ENCODE measurements at regions not wholly inside any gene's neighbourhood (a gene's known extent, or its start where the extent isn't known, plus 50 kb on each side); places are given as distances from the start of the nearest gene placed in this dataset.

GRCh38 chr3:141669434-141669833 lies 68.7 kb upstream of the RNF7 start:
- CTCF ChIA-PET = no interaction called here

GRCh38 chr3:141677701-141678100 lies 60.4 kb upstream of the RNF7 start:
- DNase-seq = no peak
- no peak overlapping the region for H3K27ac Mint-ChIP-seq
- ChIA-PET CTCF (no interaction called here), POLR2A (no interaction called here)
- H3K36me3 Mint-ChIP-seq (ENCODE audit: low read depth) = no peaks in the 10 kb centered on the region
- peaks cover 14% of the 10 kb centered on the region for H3K27me3 Mint-ChIP-seq
- H3K4me3 Mint-ChIP-seq = no peak overlapping the region
- no peaks in the 10 kb centered on the region for H3K9me3 Mint-ChIP-seq
- H3K4me1 Mint-ChIP-seq = peaks cover 14% of the 10 kb centered on the region

More at GRCh38 chr3:141669434-141669833, 68.7 kb upstream of the RNF7 start:
- POLR2A ChIA-PET = no interaction called here
- H3K9me3 Mint-ChIP-seq = peaks cover 13% of the 10 kb centered on the region
- DNase-seq = no peak
- H3K36me3 Mint-ChIP-seq (ENCODE audit: low read depth) = peaks cover 4% of the 10 kb centered on the region
- H3K27me3 Mint-ChIP-seq = peaks cover 33% of the 10 kb centered on the region
- H3K27ac Mint-ChIP-seq = no peak overlapping the region
- no peaks in the 10 kb centered on the region for H3K4me1 Mint-ChIP-seq
- H3K4me3 Mint-ChIP-seq = no peak overlapping the region

- H3K27ac Mint-ChIP-seq = no peak overlapping the region
- peaks cover 14% of the 10 kb centered on the region for H3K4me1 Mint-ChIP-seq
- ChIA-PET CTCF (no interaction called here), POLR2A (interaction anchor here (0.6 kb wide), 1 partner anchor 169 kb away, joined by 3 read pairs; no protein-coding TSS in a partner anchor)
- no peak overlapping the region for H3K4me3 Mint-ChIP-seq
- no peaks in the 10 kb centered on the region for H3K36me3 Mint-ChIP-seq (ENCODE audit: low read depth)
- no peak for DNase-seq
- peaks cover 1% of the 10 kb centered on the region for H3K27me3 Mint-ChIP-seq
- no peaks in the 10 kb centered on the region for H3K9me3 Mint-ChIP-seq
Observed at GRCh38 chr3:141680620-141681389, 57.3 kb upstream of the RNF7 start.

- DNase-seq = no peak
- H3K27ac Mint-ChIP-seq = no peak overlapping the region
- H3K36me3 Mint-ChIP-seq (ENCODE audit: low read depth) = no peaks in the 10 kb centered on the region
- ChIA-PET POLR2A (no interaction called here), CTCF (no interaction called here)
- H3K27me3 Mint-ChIP-seq = no peaks in the 10 kb centered on the region
- no peak overlapping the region for H3K4me3 Mint-ChIP-seq
- H3K9me3 Mint-ChIP-seq = no peaks in the 10 kb centered on the region
- peaks cover 19% of the 10 kb centered on the region for H3K4me1 Mint-ChIP-seq
Observed at GRCh38 chr3:141681390-141681780, 56.7 kb upstream of the RNF7 start.

GRCh38 chr3:141682007-141682406 lies 56.1 kb upstream of the RNF7 start:
- H3K9me3 Mint-ChIP-seq = peaks cover 2% of the 10 kb centered on the region
- H3K27ac Mint-ChIP-seq = no peak overlapping the region
- CTCF ChIA-PET = no interaction called here
- no peaks in the 10 kb centered on the region for H3K36me3 Mint-ChIP-seq (ENCODE audit: low read depth)
- no peaks in the 10 kb centered on the region for H3K27me3 Mint-ChIP-seq
- DNase-seq = no peak
- peaks cover 25% of the 10 kb centered on the region for H3K4me1 Mint-ChIP-seq
- POLR2A ChIA-PET = no interaction called here
- no peak overlapping the region for H3K4me3 Mint-ChIP-seq

GRCh38 chr3:141682921-141683320 lies 55.2 kb upstream of the RNF7 start:
- Mint-ChIP-seq H3K9me3 (peaks cover 2% of the 10 kb centered on the region), H3K4me1 (peaks cover 25% of the 10 kb centered on the region), H3K27ac (no peak overlapping the region), H3K27me3 (no peaks in the 10 kb centered on the region), H3K4me3 (no peak overlapping the region), H3K36me3 (ENCODE audit: low read depth) (no peaks in the 10 kb centered on the region)
- ChIA-PET POLR2A (no interaction called here), CTCF (no interaction called here)
- DNase-seq = no peak

GRCh38 chr3:141684758-141685157 lies 53.3 kb upstream of the RNF7 start:
- Mint-ChIP-seq H3K27me3 (no peaks in the 10 kb centered on the region), H3K9me3 (peaks cover 2% of the 10 kb centered on the region), H3K4me3 (no peak overlapping the region), H3K36me3 (ENCODE audit: low read depth) (no peaks in the 10 kb centered on the region), H3K4me1 (peaks cover 24% of the 10 kb centered on the region), H3K27ac (no peak overlapping the region)
- no peak for DNase-seq
- ChIA-PET POLR2A (no interaction called here), CTCF (no interaction called here)

- Mint-ChIP-seq H3K4me1 (peaks cover 16% of the 10 kb centered on the region), H3K36me3 (ENCODE audit: low read depth) (no peaks in the 10 kb centered on the region), H3K9me3 (peaks cover 2% of the 10 kb centered on the region), H3K27ac (no peak overlapping the region), H3K4me3 (peak overlapping the region; percentile 63), H3K27me3 (no peaks in the 10 kb centered on the region)
- CTCF ChIA-PET = no interaction called here
- DNase-seq = no peak
- POLR2A ChIA-PET = interaction anchor here (0.6 kb wide), 1 partner anchor 20 kb away, joined by 3 read pairs; no protein-coding TSS in a partner anchor
Observed at GRCh38 chr3:141686466-141687291, 51.4 kb upstream of the RNF7 start.

Measured in activated CD4-positive, alpha-beta memory T cell treated with anti-CD3 and anti-CD28 coated beads, Interleukin-2, amount 10 ng/mL, durations not matched to agents 7 days and 5 days (primary cell).